ENCODE measurements at regions not wholly inside any gene's neighbourhood (a gene's known extent, or its start where the extent isn't known, plus 50 kb on each side); places are given as distances from the start of the nearest gene placed in this dataset.

- WGBS, 2 experiments (ENCODE audit: extremely low coverage in 1 of 2, insufficient coverage in 1 of 2, insufficient read length in 1 of 2, insufficient replicate concordance in 2 of 2, low coverage in 1 of 2, low lambda C conversion rate in 2 of 2, missing lambda C conversion rate in 1 of 2) = 67% methylated on average over 1 of the region's 1 CpG; no CpG with 5 or more reads in 1 of the 2 experiments
- CTCF ChIA-PET (ENCODE audit: partially characterized antibody) = interaction anchor here (0.7 to 1.2 kb wide), 6 partner anchors 86 to 327 kb away, joined by 3 to 5 read pairs (median 4); no protein-coding TSS in a partner anchor
These were observed 161.3 kb upstream of the DAPK1 start for GRCh38 chr9:87336407-87336806.

More at GRCh38 chr9:87336407-87336806, 161.3 kb upstream of the DAPK1 start:
- H2BK15ac ChIP-seq (ENCODE audit: low read length) = no peak overlapping the region; the same call in 1 of the 2 replicates
- no peak overlapping the region for H2BK120ac ChIP-seq (replicated peaks; ENCODE audit: low read depth, low read length)
- H3K23me2 ChIP-seq (ENCODE audit: low read depth, low read length) = no peaks in the 10 kb centered on the region; the same call in 1 of the 2 replicates
- H4K20me1 ChIP-seq (replicated peaks in 1 of 2; ENCODE audit: control insufficient read depth in 1 of 2, insufficient read depth in 2 of 2, low read length in 2 of 2) = no peaks in the 10 kb centered on the region
- peaks cover 7 to 8% of the 10 kb centered on the region in 2 experiments for H3K9me3 ChIP-seq (ENCODE audit: insufficient read depth in 2 of 2, low read depth in 1 of 2, low read length in 1 of 2)
- H3K4ac ChIP-seq (replicated peaks; ENCODE audit: insufficient read length, low read depth, low read length) = no peak overlapping the region
- H2BK12ac ChIP-seq (ENCODE audit: low read depth, low read length) = no peak overlapping the region
- no peaks in the 10 kb centered on the region; a peak in 2 of 7 replicates for H3K27me3 ChIP-seq (replicated peaks in 1 of 4; ENCODE audit: control insufficient read depth in 3 of 4, extremely low read depth in 1 of 4, insufficient read depth in 3 of 4, low read length in 3 of 4)
- no peak overlapping the region for H3K14ac ChIP-seq (ENCODE audit: insufficient read length)
- FAIRE-seq (no peak), DNase-seq (ENCODE audit: low read depth in 1 of 2, low spot score in 2 of 2) (no peak)
- H3K79me1 ChIP-seq (ENCODE audit: low read depth, low read length) = no peaks in the 10 kb centered on the region
- no peak overlapping the region for H3K56ac ChIP-seq (replicated peaks; ENCODE audit: insufficient read length, low read depth, low read length)
- H3K4me1 ChIP-seq (replicated peaks in 1 of 4; ENCODE audit: control insufficient read depth in 3 of 4, insufficient read depth in 4 of 4, low read length in 3 of 4) = peaks cover 3 to 14% (median 13%) of the 10 kb centered on the region in 4 experiments; a peak in 6 of 7 replicates
- H2BK20ac ChIP-seq (ENCODE audit: low read length) = peak overlapping the region; percentile 37; the same call in 1 of the 2 replicates
- TF ChIP-seq JUN (IDR thresholded peaks at IDR 0.05; ENCODE audit: low read depth, low read length) (no peak), ATF3 (IDR thresholded peaks at IDR 0.05; ENCODE audit: insufficient read depth, low read depth, low read length) (no peak), BACH1 (IDR thresholded peaks at IDR 0.05; ENCODE audit: low read length) (no peak), POLR2AphosphoS5 (IDR thresholded peaks at IDR 0.05; ENCODE audit: low read depth, low read length) (no peak), CTCF (IDR thresholded peaks at IDR 0.05; ENCODE audit: control extremely low read depth in 1 of 3, insufficient read depth in 1 of 3, low read depth in 1 of 3, low read length in 3 of 3) (peak in 2 of 3 experiments; percentile 22 to 30; a peak in 2 of 4 replicates), TAF1 (IDR thresholded peaks at IDR 0.05; ENCODE audit: low read depth, low read length) (no peak), RAD21 (IDR thresholded peaks at IDR 0.05 in 1 of 2, conservative IDR thresholded peaks at IDR 0.05 in 1 of 2; ENCODE audit: low read depth in 2 of 2, low read length in 2 of 2) (peak in 1 of 2 experiments; percentile 32; a peak in 2 of 4 replicates), BCL11A (IDR thresholded peaks at IDR 0.05; ENCODE audit: low read depth in 2 of 2, low read length in 2 of 2) (no peak)
- H3K4me2 ChIP-seq (ENCODE audit: insufficient read depth in 1 of 2, low read depth in 2 of 2, low read length in 2 of 2) = no peak overlapping the region; a peak in 1 of 4 replicates
- H4K8ac ChIP-seq (ENCODE audit: extremely low read depth, insufficient read depth, low read length) = no peak overlapping the region
- H3K9ac ChIP-seq (replicated peaks in 1 of 4; ENCODE audit: extremely low read depth in 1 of 4, low read depth in 3 of 4, low read length in 3 of 4) = no peak overlapping the region
- H3K18ac ChIP-seq (ENCODE audit: extremely low read depth, low read length) = no peak overlapping the region
- H2AK5ac ChIP-seq (ENCODE audit: low read depth, low read length) = no peak overlapping the region
- no peak overlapping the region for H2AFZ ChIP-seq (ENCODE audit: low read length)
- no peak overlapping the region for H3K27ac ChIP-seq (ENCODE audit: low read depth, low read length)
- H2BK5ac ChIP-seq (ENCODE audit: low read depth, low read length) = no peak overlapping the region; the same call in 1 of the 2 replicates
- no peak overlapping the region for H4K5ac ChIP-seq (ENCODE audit: insufficient read length, low read depth, low read length)
- POLR2A ChIA-PET (ENCODE audit: partially characterized antibody) = interaction anchor here (1.2 kb wide), 1 partner anchor 82 kb away, joined by 3 read pairs; no protein-coding TSS in a partner anchor
- no peak overlapping the region for H4K91ac ChIP-seq (replicated peaks; ENCODE audit: insufficient read length, low read length)
- no peaks in the 10 kb centered on the region for H3K36me3 ChIP-seq (ENCODE audit: control insufficient read depth in 2 of 4, insufficient read depth in 4 of 4, low read length in 3 of 4)
- no peaks in the 10 kb centered on the region for H3K79me2 ChIP-seq (ENCODE audit: control insufficient read depth in 1 of 2, insufficient read depth in 2 of 2, low read length in 2 of 2)
- no peak overlapping the region for H3K4me3 ChIP-seq (ENCODE audit: extremely low read depth in 1 of 4, insufficient read depth in 2 of 4, low read depth in 3 of 4, low read length in 4 of 4)
- no peak overlapping the region for H3K23ac ChIP-seq (ENCODE audit: insufficient read length)
